ENCODE measurements at regions not wholly inside any gene's neighbourhood (a gene's known extent, or its start where the extent isn't known, plus 50 kb on each side); places are given as distances from the start of the nearest gene placed in this dataset.

GRCh38 chr3:164533275-164533674 lies 545.0 kb downstream of the SI start:
- H3K79me2 ChIP-seq (ENCODE audit: insufficient read depth, low read length) = no peaks in the 10 kb centered on the region
- ChIA-PET RAD21 (ENCODE audit: low non-redundant PET in 1 of 2, low total read pairs in 2 of 2, uncharacterized antibody in 2 of 2, unreplicated experiment in 2 of 2) (no interaction called here), CTCF (no interaction called here), POLR2A (no interaction called here)
- BruUV-seq (replicated peaks) = no TSS peak
- no peaks in the 10 kb centered on the region for H3K27me3 ChIP-seq (ENCODE audit: insufficient read depth, low read length)
- no peaks in the 10 kb centered on the region for H3K4me1 ChIP-seq (ENCODE audit: control insufficient read depth in 1 of 2, insufficient read depth in 2 of 2, low read length in 2 of 2)
- no peak for ATAC-seq
- intact Hi-C loops (cut with micrococcal nuclease) = no loop called here
- H3K4me3 ChIP-seq (replicated peaks in 1 of 2; ENCODE audit: low read depth in 1 of 2, low read length in 2 of 2) = no peak overlapping the region
- no peaks in the 10 kb centered on the region for H3K36me3 ChIP-seq (ENCODE audit: control insufficient read depth in 1 of 2, insufficient read depth in 2 of 2, low read length in 2 of 2)
- H3K9me3 ChIP-seq (ENCODE audit: control insufficient read depth in 1 of 2, insufficient read depth in 1 of 2, low read depth in 1 of 2, low read length in 2 of 2) = no peaks in the 10 kb centered on the region
- H3K9ac ChIP-seq (ENCODE audit: low read length) = no peak overlapping the region
- no peaks in the 10 kb centered on the region for H4K20me1 ChIP-seq (ENCODE audit: insufficient read depth)
- H3K27ac ChIP-seq (ENCODE audit: low read depth, low read length) = no peak overlapping the region
- H3K9me2 ChIP-seq (ENCODE audit: insufficient read depth) = no peaks in the 10 kb centered on the region
- H3K4me2 ChIP-seq (ENCODE audit: low read length) = no peak overlapping the region
- TF ChIP-seq POLR2A (IDR thresholded peaks at IDR 0.05; ENCODE audit: borderline replicate concordance, extremely low read depth, insufficient read depth, insufficient read length) (no peak), EZH2phosphoT487 (IDR thresholded peaks at IDR 0.05; ENCODE audit: borderline replicate concordance) (no peak), ELF1 (IDR thresholded peaks at IDR 0.05; ENCODE audit: borderline replicate concordance, low read depth) (no peak)
- no peak overlapping the region for H2AFZ ChIP-seq (ENCODE audit: low read depth, low read length, poor library complexity, severe bottlenecking)
- DNase-seq (ENCODE audit: low read depth, low spot score) = no peak

GRCh38 chr3:164526250-164526649 lies 552.0 kb downstream of the SI start:
- TF ChIP-seq SIN3A (IDR thresholded peaks at IDR 0.05; ENCODE audit: low read depth) (no peak), ELF1 (IDR thresholded peaks at IDR 0.05; ENCODE audit: borderline replicate concordance, low read depth) (no peak), YY1 (IDR thresholded peaks at IDR 0.05; ENCODE audit: extremely low read depth, insufficient replicate concordance, low read depth, low read length) (no peak), TCF7L2 (IDR thresholded peaks at IDR 0.05; ENCODE audit: borderline replicate concordance, extremely low read depth, insufficient read depth, insufficient read length) (no peak), REST (IDR thresholded peaks at IDR 0.05; ENCODE audit: low read depth) (no peak), MAX (IDR thresholded peaks at IDR 0.05) (no peak), EZH2phosphoT487 (IDR thresholded peaks at IDR 0.05; ENCODE audit: borderline replicate concordance) (no peak), SRF (IDR thresholded peaks at IDR 0.05; ENCODE audit: low read depth) (no peak), CEBPB (IDR thresholded peaks at IDR 0.05; ENCODE audit: low read depth) (no peak), FOSL1 (IDR thresholded peaks at IDR 0.05; ENCODE audit: low read depth) (no peak), EZH2 (IDR thresholded peaks at IDR 0.05) (no peak), ZFX (IDR thresholded peaks at IDR 0.05) (no peak), POLR2A (IDR thresholded peaks at IDR 0.05; ENCODE audit: borderline replicate concordance, extremely low read depth, insufficient read depth, insufficient read length) (no peak)
- TF ChIP-seq, protein P1, sequence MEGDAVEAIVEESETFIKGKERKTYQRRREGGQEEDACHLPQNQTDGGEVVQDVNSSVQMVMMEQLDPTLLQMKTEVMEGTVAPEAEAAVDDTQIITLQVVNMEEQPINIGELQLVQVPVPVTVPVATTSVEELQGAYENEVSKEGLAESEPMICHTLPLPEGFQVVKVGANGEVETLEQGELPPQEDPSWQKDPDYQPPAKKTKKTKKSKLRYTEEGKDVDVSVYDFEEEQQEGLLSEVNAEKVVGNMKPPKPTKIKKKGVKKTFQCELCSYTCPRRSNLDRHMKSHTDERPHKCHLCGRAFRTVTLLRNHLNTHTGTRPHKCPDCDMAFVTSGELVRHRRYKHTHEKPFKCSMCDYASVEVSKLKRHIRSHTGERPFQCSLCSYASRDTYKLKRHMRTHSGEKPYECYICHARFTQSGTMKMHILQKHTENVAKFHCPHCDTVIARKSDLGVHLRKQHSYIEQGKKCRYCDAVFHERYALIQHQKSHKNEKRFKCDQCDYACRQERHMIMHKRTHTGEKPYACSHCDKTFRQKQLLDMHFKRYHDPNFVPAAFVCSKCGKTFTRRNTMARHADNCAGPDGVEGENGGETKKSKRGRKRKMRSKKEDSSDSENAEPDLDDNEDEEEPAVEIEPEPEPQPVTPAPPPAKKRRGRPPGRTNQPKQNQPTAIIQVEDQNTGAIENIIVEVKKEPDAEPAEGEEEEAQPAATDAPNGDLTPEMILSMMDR (IDR thresholded peaks at IDR 0.05 in 2 of 3, conservative IDR thresholded peaks at IDR 0.05 in 1 of 3; ENCODE audit: borderline replicate concordance in 1 of 3, insufficient read depth in 1 of 3, low read depth in 2 of 3, low read length in 2 of 3) = no peak
- Histone ChIP-seq H3K9me3 (ENCODE audit: control insufficient read depth in 1 of 2, insufficient read depth in 1 of 2, low read depth in 1 of 2, low read length in 2 of 2) (no peaks in the 10 kb centered on the region), H3K4me2 (ENCODE audit: low read length) (no peak overlapping the region), H3K4me1 (ENCODE audit: control insufficient read depth in 1 of 2, insufficient read depth in 2 of 2, low read length in 2 of 2) (no peaks in the 10 kb centered on the region), H4K20me1 (ENCODE audit: insufficient read depth) (no peaks in the 10 kb centered on the region), H3K36me3 (ENCODE audit: control insufficient read depth in 1 of 2, insufficient read depth in 2 of 2, low read length in 2 of 2) (no peaks in the 10 kb centered on the region), H3K4me3 (replicated peaks in 1 of 2; ENCODE audit: low read depth in 1 of 2, low read length in 2 of 2) (no peak overlapping the region), H3K9me2 (ENCODE audit: insufficient read depth) (no peaks in the 10 kb centered on the region), H3K27ac (ENCODE audit: low read depth, low read length) (no peak overlapping the region), H3K79me2 (ENCODE audit: insufficient read depth, low read length) (no peaks in the 10 kb centered on the region), H2AFZ (ENCODE audit: low read depth, low read length, poor library complexity, severe bottlenecking) (no peak overlapping the region), H3K27me3 (ENCODE audit: insufficient read depth, low read length) (no peaks in the 10 kb centered on the region), H3K9ac (ENCODE audit: low read length) (no peak overlapping the region)
- DNase-seq (ENCODE audit: low read depth, low spot score) = no peak
- RAD21 ChIA-PET (ENCODE audit: low non-redundant PET in 1 of 2, low total read pairs in 2 of 2, uncharacterized antibody in 2 of 2, unreplicated experiment in 2 of 2) = no interaction called here
- POLR2A ChIA-PET = no interaction called here
- no peak for ATAC-seq
- CTCF ChIA-PET = interaction anchor here (0.9 kb wide), 1 partner anchor 13 kb away, joined by 3 read pairs; no protein-coding TSS in a partner anchor
- intact Hi-C loops (cut with micrococcal nuclease) = no loop called here
- no TSS peak for BruUV-seq (replicated peaks)

All from HCT116 (cell line).